ENCODE measurements at regions not wholly inside any gene's neighbourhood (a gene's known extent, or its start where the extent isn't known, plus 50 kb on each side); places are given as distances from the start of the nearest gene placed in this dataset.

GRCh38 chr10:130820880-130821482, 490.5 kb downstream of the TCERG1L start:
- peak in 2 of 3 donors; percentile 5 to 11 for DNase-seq

- no peak for DNase-seq
Measured at GRCh38 chr10:130824230-130825014, 487.1 kb downstream of the TCERG1L start.

GRCh38 chr10:130833596-130833995, 477.9 kb downstream of the TCERG1L start:
- no peak for DNase-seq

GRCh38 chr10:130834170-130834569, 477.4 kb downstream of the TCERG1L start:
- DNase-seq: peak in 1 of 3 donors; percentile 3

- no peak for DNase-seq
Measured at GRCh38 chr10:130834573-130834972, 476.9 kb downstream of the TCERG1L start.

GRCh38 chr10:130835068-130835467, 476.5 kb downstream of the TCERG1L start:
- DNase-seq: no peak

GRCh38 chr10:130836344-130836743, 475.2 kb downstream of the TCERG1L start:
- DNase-seq: no peak

GRCh38 chr10:130843051-130843653, 468.4 kb downstream of the TCERG1L start:
- no peak for DNase-seq

GRCh38 chr10:130844310-130844709, 467.2 kb downstream of the TCERG1L start:
- DNase-seq: peak in 1 of 3 donors; percentile 31

- DNase-seq: no peak
Measured at GRCh38 chr10:130847170-130847569, 464.4 kb downstream of the TCERG1L start.

GRCh38 chr10:130848855-130849254, 462.7 kb downstream of the TCERG1L start:
- DNase-seq: no peak

- DNase-seq: no peak
Measured at GRCh38 chr10:130854151-130854550, 457.4 kb downstream of the TCERG1L start.

GRCh38 chr10:130857631-130858295, 453.8 kb downstream of the TCERG1L start:
- DNase-seq: no peak

- no peak for DNase-seq
Measured at GRCh38 chr10:130858626-130859025, 452.9 kb downstream of the TCERG1L start.

GRCh38 chr10:130859427-130859826, 452.1 kb downstream of the TCERG1L start:
- no peak for DNase-seq

- no peak for DNase-seq
Measured at GRCh38 chr10:130862122-130862521, 449.4 kb downstream of the TCERG1L start.

GRCh38 chr10:130862626-130863025, 448.9 kb downstream of the TCERG1L start:
- DNase-seq: no peak

- DNase-seq: no peak
Measured at GRCh38 chr10:130863044-130863443, 448.5 kb downstream of the TCERG1L start.

- no peak for DNase-seq
Measured at GRCh38 chr10:130864961-130865818, 446.3 kb downstream of the TCERG1L start.

- no peak for DNase-seq
Measured at GRCh38 chr10:130866857-130867256, 444.7 kb downstream of the TCERG1L start.

GRCh38 chr10:130867446-130868194, 443.9 kb downstream of the TCERG1L start:
- no peak for DNase-seq

Measured in muscle of back (tissue), 3 donors.